GM12864 (cell line): ENCODE measurements at regions not wholly inside any gene's neighbourhood (a gene's known extent, or its start where the extent isn't known, plus 50 kb on each side); places are given as distances from the start of the nearest gene placed in this dataset.
"Not testable (repeated sequence)": the region's sequence is repeated elsewhere in the genome, so short reads cannot be mapped to it uniquely, and the experiment has no call there.

Experiments used
- DNase-seq: peaks from one replicate; pipeline ENCODE4 v3.0.0-alpha.2; 2011; ENCODE audit warnings: low read depth
- H3K4me3 ChIP-seq: 2 replicates; pipeline ENCODE4 v1.5.1; 2011; ENCODE audit warnings: mild to moderate bottlenecking, low read depth, low read length, control low read depth
- CTCF ChIP-seq: IDR thresholded peaks from 2 replicates; pipeline ENCODE4 v1.5.1; 2011; ENCODE audit warnings: low read depth, mild to moderate bottlenecking, moderate library complexity, low read length, control low read depth, inconsistent platforms; ENCODE audit errors: missing control alignments

- H3K4me3 ChIP-seq, result no peak overlapping the region
- DNase-seq, result no peak
- no peak for TF ChIP-seq CTCF
These were observed 1232.3 kb upstream of the SLC39A10 start for GRCh38 chr2:194424683-194425209.

GRCh38 chr2:194411221-194411620 is 1245.8 kb upstream of the SLC39A10 start:
- DNase-seq, result no peak
- no peak overlapping the region for H3K4me3 ChIP-seq
- no peak for TF ChIP-seq CTCF

GRCh38 chr2:194395818-194396217 is 1261.2 kb upstream of the SLC39A10 start:
- no peak overlapping the region for H3K4me3 ChIP-seq
- no peak for TF ChIP-seq CTCF
- DNase-seq, result no peak

GRCh38 chr2:194385376-194385775 is 1271.7 kb upstream of the SLC39A10 start:
- no peak overlapping the region for H3K4me3 ChIP-seq
- TF ChIP-seq CTCF, result no peak
- DNase-seq, result no peak

- no peak overlapping the region for H3K4me3 ChIP-seq
- TF ChIP-seq CTCF, result no peak
- no peak for DNase-seq
These were observed 1273.6 kb upstream of the SLC39A10 start for GRCh38 chr2:194383401-194383800.

- DNase-seq, result no peak
- no peak for TF ChIP-seq CTCF
- no peak overlapping the region for H3K4me3 ChIP-seq
These were observed 1274.8 kb upstream of the SLC39A10 start for GRCh38 chr2:194382221-194382620.

- H3K4me3 ChIP-seq, result no peak overlapping the region
- no peak for DNase-seq
- TF ChIP-seq CTCF, result no peak
These were observed 1277.0 kb upstream of the SLC39A10 start for GRCh38 chr2:194380011-194380410.

GRCh38 chr2:194367390-194367789 is 1289.6 kb upstream of the SLC39A10 start:
- H3K4me3 ChIP-seq, DNase-seq: not testable (repeated sequence)
